GM23338 (cell line): ENCODE measurements at regions not wholly inside any gene's neighbourhood (a gene's known extent, or its start where the extent isn't known, plus 50 kb on each side); places are given as distances from the start of the nearest gene placed in this dataset.

ENCODE experiments used
- ATAC-seq: fragments of 200-7000 bp; cut with Tn5 transposase; 3 replicates; pipeline ENCODE4 v1.9.1; 2020
- DNase-seq: peaks from one replicate; pipeline ENCODE4 v3.0.0-alpha.2; 2015; ENCODE audit warnings: low spot score
- H2AFZ ChIP-seq: fragments of 200-600 bp; sonication (generic); 2 replicates; pipeline ENCODE4 v1.8.0; 2016; ENCODE audit warnings: antibody characterized with exemption, mild to moderate bottlenecking, moderate library complexity
- H3F3A ChIP-seq: fragments of 200-600 bp; sonication (generic); replicated peaks from 2 replicates; pipeline ENCODE4 v1.8.0; 2017; ENCODE audit warnings: antibody characterized with exemption, mixed run types, low read depth
- H3K27ac ChIP-seq: fragments of 200-600 bp; sonication (generic); 2 replicates; pipeline ENCODE4 v1.6.1; 2016; ENCODE audit warnings: low read depth
- H3K27me3 ChIP-seq: fragments of 200-600 bp; sonication (generic); 2 replicates; pipeline ENCODE4 v1.8.0; 2016; ENCODE audit warnings: mild to moderate bottlenecking, mixed run types, moderate library complexity; ENCODE audit not compliant: insufficient read depth
- H3K36me3 ChIP-seq: fragments of 200-600 bp; sonication (generic); 2 replicates; pipeline ENCODE4 v1.8.0; 2016; ENCODE audit warnings: mild to moderate bottlenecking; ENCODE audit not compliant: insufficient read depth
- H3K4me1 ChIP-seq: fragments of 200-600 bp; sonication (generic); 2 replicates; pipeline ENCODE4 v1.8.0; 2016; ENCODE audit warnings: mild to moderate bottlenecking, moderate library complexity; ENCODE audit not compliant: insufficient read depth
- H3K4me2 ChIP-seq: fragments of 200-600 bp; sonication (generic); 2 replicates; pipeline ENCODE4 v1.7.1; 2017; ENCODE audit warnings: mixed run types
- H3K4me3 ChIP-seq: fragments of 200-600 bp; sonication (generic); 2 replicates; pipeline ENCODE4 v1.6.1; 2016; ENCODE audit warnings: mixed run types
- H3K79me2 ChIP-seq: fragments of 200-600 bp; sonication (generic); replicated peaks from 2 replicates; pipeline ENCODE4 v1.8.0; 2017; ENCODE audit warnings: mild to moderate bottlenecking; ENCODE audit not compliant: insufficient read depth
- H3K9me2 ChIP-seq: fragments of 200-600 bp; sonication (generic); 2 replicates; pipeline ENCODE4 v1.8.0; 2017; ENCODE audit not compliant: insufficient read depth
- H4K20me1 ChIP-seq: fragments of 200-600 bp; sonication (generic); replicated peaks from 2 replicates; pipeline ENCODE4 v1.8.0; 2017; ENCODE audit warnings: mild to moderate bottlenecking; ENCODE audit not compliant: insufficient read depth
- H3K27ac Mint-ChIP-seq: 2 replicates; pipeline ENCODE4 v1.8.0; 2020; ENCODE audit warnings: inconsistent platforms, mild to moderate bottlenecking, moderate library complexity, mixed read lengths
- H3K27me3 Mint-ChIP-seq: 3 replicates; pipeline ENCODE4 v1.8.0; 2022; ENCODE audit warnings: low read depth, mild to moderate bottlenecking, moderate library complexity, mixed read lengths, inconsistent platforms; ENCODE audit not compliant: insufficient read depth, poor library complexity
- H3K36me3 Mint-ChIP-seq: 3 replicates; pipeline ENCODE4 v1.8.0; 2021; ENCODE audit warnings: low read depth, mild to moderate bottlenecking, inconsistent platforms, moderate library complexity, mixed read lengths
- H3K4me1 Mint-ChIP-seq: 3 replicates; pipeline ENCODE4 v1.8.0; 2020; ENCODE audit warnings: mild to moderate bottlenecking, inconsistent platforms, mixed read lengths
- H3K4me3 Mint-ChIP-seq: 3 replicates; pipeline ENCODE4 v1.8.0; 2021; ENCODE audit warnings: moderate library complexity, mild to moderate bottlenecking, inconsistent platforms, mixed read lengths
- H3K9me3 Mint-ChIP-seq: 3 replicates; pipeline ENCODE4 v1.8.0; 2020; ENCODE audit warnings: moderate library complexity, mild to moderate bottlenecking, inconsistent platforms, mixed read lengths
- CREB1 ChIP-seq: fragments of 250-450 bp; sonication (Bioruptor Pico); IDR thresholded peaks from 2 replicates; pipeline ENCODE4 v1.5.0; 2020; ENCODE audit warnings: low read depth, mild to moderate bottlenecking, moderate library complexity
- CTCF ChIP-seq, 2 experiments: fragments of 200-600 bp in 1 of 2; sonication (generic) in 1 of 2; conservative IDR thresholded peaks; 2 replicates each; pipeline versions ENCODE4 v1.5.1 to v1.6.1; 2016 to 2017; ENCODE audit warnings: antibody characterized with exemption in 2 of 2, low read depth in 2 of 2, mild to moderate bottlenecking in 2 of 2, moderate library complexity in 1 of 2
- ETS1 ChIP-seq: IDR thresholded peaks from 2 replicates; pipeline ENCODE4 v1.6.1; 2016; ENCODE audit warnings: antibody characterized with exemption
- EZH2 ChIP-seq: fragments of 200-600 bp; sonication (generic); IDR thresholded peaks from one replicate; pipeline ENCODE4 v1.8.0; 2017; ENCODE audit warnings: antibody characterized with exemption, mild to moderate bottlenecking, low read depth; ENCODE audit not compliant: unreplicated experiment
- EZH2phosphoT487 ChIP-seq: fragments of 200-600 bp; sonication (generic); IDR thresholded peaks from one replicate; pipeline ENCODE4 v1.8.1; 2018; ENCODE audit warnings: antibody characterized with exemption; ENCODE audit not compliant: unreplicated experiment
- JUNB ChIP-seq: IDR thresholded peaks from one replicate; pipeline ENCODE4 v1.6.1; 2016; ENCODE audit warnings: antibody characterized with exemption; ENCODE audit not compliant: unreplicated experiment
- NANOG ChIP-seq: IDR thresholded peaks from 2 replicates; pipeline ENCODE4 v1.6.1; 2016; ENCODE audit warnings: antibody characterized with exemption, borderline replicate concordance
- POLR2AphosphoS5 ChIP-seq: IDR thresholded peaks from 2 replicates; pipeline ENCODE4 v1.6.1; 2016; ENCODE audit warnings: antibody characterized with exemption, low read depth
- STAT1 ChIP-seq: IDR thresholded peaks from one replicate; pipeline ENCODE4 v1.6.1; 2016; ENCODE audit warnings: antibody characterized with exemption; ENCODE audit not compliant: unreplicated experiment
- ZNF114 ChIP-seq: fragments of 250-450 bp; sonication (Bioruptor Pico); IDR thresholded peaks from 2 replicates; pipeline ENCODE4 v1.5.0; 2020; ENCODE audit warnings: mild to moderate bottlenecking, moderate library complexity
- ZNF331 ChIP-seq: fragments of 250-450 bp; sonication (Bioruptor Pico); IDR thresholded peaks from 2 replicates; pipeline ENCODE4 v1.5.0; 2020; ENCODE audit warnings: low read depth, mild to moderate bottlenecking, moderate library complexity
- ZNF462 ChIP-seq: fragments of 250-450 bp; sonication (Bioruptor Pico); IDR thresholded peaks from 2 replicates; pipeline ENCODE4 v1.5.0; 2020; ENCODE audit warnings: mild to moderate bottlenecking, moderate library complexity
- TF ChIP-seq, protein P1 (sequence below): IDR thresholded peaks from one replicate; pipeline ENCODE4 v1.6.1; 2018; ENCODE audit warnings: antibody characterized with exemption; ENCODE audit not compliant: unreplicated experiment

- DNase-seq: no peak
- ATAC-seq: no peak
- no peaks in the 10 kb centered on the region for H3F3A ChIP-seq
- H3K27me3 ChIP-seq: no peaks in the 10 kb centered on the region
- Mint-ChIP-seq H3K36me3 (peaks cover 17% of the 10 kb centered on the region), H3K27me3 (no peaks in the 10 kb centered on the region), H3K27ac (no peak overlapping the region), H3K9me3 (peaks cover 13% of the 10 kb centered on the region), H3K4me3 (no peak overlapping the region), H3K4me1 (no peaks in the 10 kb centered on the region)
- H3K4me3 ChIP-seq: no peak overlapping the region
- no peak overlapping the region for H3K4me2 ChIP-seq
- H3K36me3 ChIP-seq: peaks cover 5% of the 10 kb centered on the region; the same call in 1 of the 2 replicates
- no peaks in the 10 kb centered on the region for H3K79me2 ChIP-seq
- no peaks in the 10 kb centered on the region for H4K20me1 ChIP-seq
- no peak overlapping the region for H2AFZ ChIP-seq
- H3K4me1 ChIP-seq: no peaks in the 10 kb centered on the region
- H3K9me2 ChIP-seq: peaks cover 10% of the 10 kb centered on the region; the same call in 1 of the 2 replicates
- no peak for TF ChIP-seq ZNF114
- TF ChIP-seq EZH2phosphoT487: no peak
- TF ChIP-seq CREB1 (CRISPR knock-in tag): no peak
- no peak for TF ChIP-seq CTCF (conservative IDR thresholded peaks at IDR 0.05; ENCODE audit: low read depth in 2 of 2)
- TF ChIP-seq EZH2: no peak
- TF ChIP-seq ZNF331 (CRISPR knock-in tag): no peak
- no peak for TF ChIP-seq NANOG
- TF ChIP-seq POLR2AphosphoS5: no peak
- no peak for TF ChIP-seq ZNF462 (CRISPR knock-in tag)
- no peak for TF ChIP-seq ETS1
- no peak for TF ChIP-seq STAT1
- TF ChIP-seq, protein P1, sequence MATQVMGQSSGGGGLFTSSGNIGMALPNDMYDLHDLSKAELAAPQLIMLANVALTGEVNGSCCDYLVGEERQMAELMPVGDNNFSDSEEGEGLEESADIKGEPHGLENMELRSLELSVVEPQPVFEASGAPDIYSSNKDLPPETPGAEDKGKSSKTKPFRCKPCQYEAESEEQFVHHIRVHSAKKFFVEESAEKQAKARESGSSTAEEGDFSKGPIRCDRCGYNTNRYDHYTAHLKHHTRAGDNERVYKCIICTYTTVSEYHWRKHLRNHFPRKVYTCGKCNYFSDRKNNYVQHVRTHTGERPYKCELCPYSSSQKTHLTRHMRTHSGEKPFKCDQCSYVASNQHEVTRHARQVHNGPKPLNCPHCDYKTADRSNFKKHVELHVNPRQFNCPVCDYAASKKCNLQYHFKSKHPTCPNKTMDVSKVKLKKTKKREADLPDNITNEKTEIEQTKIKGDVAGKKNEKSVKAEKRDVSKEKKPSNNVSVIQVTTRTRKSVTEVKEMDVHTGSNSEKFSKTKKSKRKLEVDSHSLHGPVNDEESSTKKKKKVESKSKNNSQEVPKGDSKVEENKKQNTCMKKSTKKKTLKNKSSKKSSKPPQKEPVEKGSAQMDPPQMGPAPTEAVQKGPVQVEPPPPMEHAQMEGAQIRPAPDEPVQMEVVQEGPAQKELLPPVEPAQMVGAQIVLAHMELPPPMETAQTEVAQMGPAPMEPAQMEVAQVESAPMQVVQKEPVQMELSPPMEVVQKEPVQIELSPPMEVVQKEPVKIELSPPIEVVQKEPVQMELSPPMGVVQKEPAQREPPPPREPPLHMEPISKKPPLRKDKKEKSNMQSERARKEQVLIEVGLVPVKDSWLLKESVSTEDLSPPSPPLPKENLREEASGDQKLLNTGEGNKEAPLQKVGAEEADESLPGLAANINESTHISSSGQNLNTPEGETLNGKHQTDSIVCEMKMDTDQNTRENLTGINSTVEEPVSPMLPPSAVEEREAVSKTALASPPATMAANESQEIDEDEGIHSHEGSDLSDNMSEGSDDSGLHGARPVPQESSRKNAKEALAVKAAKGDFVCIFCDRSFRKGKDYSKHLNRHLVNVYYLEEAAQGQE: no peak
- TF ChIP-seq JUNB: no peak
- H3K27ac ChIP-seq: no peak overlapping the region
These were observed 415.7 kb downstream of the ZNF608 start for GRCh38 chr5:124330595-124331220.
